ENCODE measurements at regions not wholly inside any gene's neighbourhood (a gene's known extent, or its start where the extent isn't known, plus 50 kb on each side); places are given as distances from the start of the nearest gene placed in this dataset.

- peaks cover 13% of the 10 kb centered on the region for H3K27me3 ChIP-seq (ENCODE audit: insufficient read depth, low read depth, severe bottlenecking)
- H3K4me3 ChIP-seq (ENCODE audit: low read depth, low read length) = no peak overlapping the region
- no peak for TF ChIP-seq CTCF (IDR thresholded peaks at IDR 0.05; ENCODE audit: low read depth, low read length)
- H3K27ac ChIP-seq = no peak overlapping the region
- no peak for DNase-seq
- no peaks in the 10 kb centered on the region for H3K36me3 ChIP-seq
- no peaks in the 10 kb centered on the region for H3K9me3 ChIP-seq (ENCODE audit: severe bottlenecking)
Observed at GRCh38 chr16:63061319-63061718, 1025.1 kb upstream of the CDH8 start.

- no peak overlapping the region for H3K4me3 ChIP-seq (ENCODE audit: low read depth, low read length)
- no peak for TF ChIP-seq CTCF (IDR thresholded peaks at IDR 0.05; ENCODE audit: low read depth, low read length)
- peaks cover 13% of the 10 kb centered on the region for H3K27me3 ChIP-seq (ENCODE audit: insufficient read depth, low read depth, severe bottlenecking)
- no peak for DNase-seq
- no peak overlapping the region for H3K27ac ChIP-seq
- no peaks in the 10 kb centered on the region for H3K9me3 ChIP-seq (ENCODE audit: severe bottlenecking)
- H3K36me3 ChIP-seq = no peaks in the 10 kb centered on the region
Observed at GRCh38 chr16:63059676-63060075, 1023.4 kb upstream of the CDH8 start.

GRCh38 chr16:63057341-63057740 lies 1021.1 kb upstream of the CDH8 start:
- H3K36me3 ChIP-seq = no peaks in the 10 kb centered on the region
- no peak overlapping the region for H3K4me3 ChIP-seq (ENCODE audit: low read depth, low read length)
- no peak for DNase-seq
- peaks cover 10% of the 10 kb centered on the region for H3K27me3 ChIP-seq (ENCODE audit: insufficient read depth, low read depth, severe bottlenecking)
- no peak overlapping the region for H3K27ac ChIP-seq
- no peaks in the 10 kb centered on the region for H3K9me3 ChIP-seq (ENCODE audit: severe bottlenecking)
- no peak for TF ChIP-seq CTCF (IDR thresholded peaks at IDR 0.05; ENCODE audit: low read depth, low read length)

GRCh38 chr16:63050391-63050790 lies 1014.2 kb upstream of the CDH8 start:
- Histone ChIP-seq H3K36me3 (no peaks in the 10 kb centered on the region), H3K27ac (no peak overlapping the region), H3K27me3 (ENCODE audit: insufficient read depth, low read depth, severe bottlenecking) (no peaks in the 10 kb centered on the region), H3K9me3 (ENCODE audit: severe bottlenecking) (no peaks in the 10 kb centered on the region), H3K4me3 (ENCODE audit: low read depth, low read length) (no peak overlapping the region)
- TF ChIP-seq CTCF (IDR thresholded peaks at IDR 0.05; ENCODE audit: low read depth, low read length) = no peak
- DNase-seq = no peak

GRCh38 chr16:63038397-63039106 lies 1002.3 kb upstream of the CDH8 start:
- no peak overlapping the region for H3K27ac ChIP-seq
- H3K4me3 ChIP-seq (ENCODE audit: low read depth, low read length) = no peak overlapping the region
- H3K36me3 ChIP-seq = no peaks in the 10 kb centered on the region
- TF ChIP-seq CTCF (IDR thresholded peaks at IDR 0.05; ENCODE audit: low read depth, low read length) = no peak
- no peak for DNase-seq
- no peaks in the 10 kb centered on the region for H3K9me3 ChIP-seq (ENCODE audit: severe bottlenecking)
- no peaks in the 10 kb centered on the region for H3K27me3 ChIP-seq (ENCODE audit: insufficient read depth, low read depth, severe bottlenecking)
